GM20000 (cell line): ENCODE measurements at regions not wholly inside any gene's neighbourhood (a gene's known extent, or its start where the extent isn't known, plus 50 kb on each side); places are given as distances from the start of the nearest gene placed in this dataset.

ENCODE experiments used
- DNase-seq: peaks from one replicate; pipeline ENCODE4 v3.0.0; 2012; ENCODE audit warnings: low spot score
- CTCF ChIP-seq: IDR thresholded peaks from 2 replicates; pipeline ENCODE4 v1.5.1; 2012; ENCODE audit warnings: mild to moderate bottlenecking, control low read depth; ENCODE audit errors: extremely low read depth, missing control alignments

- TF ChIP-seq CTCF: no peak
- DNase-seq: no peak
Measured at GRCh38 chr10:31624611-31625010, 304.0 kb downstream of the ARHGAP12 start.

GRCh38 chr10:31623947-31624346 lies 304.7 kb downstream of the ARHGAP12 start:
- TF ChIP-seq CTCF: no peak
- no peak for DNase-seq

GRCh38 chr10:31623466-31623865 lies 304.4 kb downstream of the ZEB1 start:
- TF ChIP-seq CTCF: no peak
- no peak for DNase-seq

- DNase-seq: no peak
- TF ChIP-seq CTCF: no peak
Measured at GRCh38 chr10:31622978-31623377, 304.0 kb downstream of the ZEB1 start.

- DNase-seq: no peak
Measured at GRCh38 chr10:31621733-31622132, 302.7 kb downstream of the ZEB1 start.

GRCh38 chr10:31620226-31621151 lies 301.5 kb downstream of the ZEB1 start:
- TF ChIP-seq CTCF: no peak
- no peak for DNase-seq

More at GRCh38 chr10:31621733-31622132, 302.7 kb downstream of the ZEB1 start:
- TF ChIP-seq CTCF: no peak

- no peak for TF ChIP-seq CTCF
Measured at GRCh38 chr10:31619531-31620061, 300.6 kb downstream of the ZEB1 start.

More at GRCh38 chr10:31619531-31620061, 300.6 kb downstream of the ZEB1 start:
- DNase-seq: no peak
